HG02973 (cell line): ENCODE measurements at regions not wholly inside any gene's neighbourhood (a gene's known extent, or its start where the extent isn't known, plus 50 kb on each side); places are given as distances from the start of the nearest gene placed in this dataset.
"Not testable (repeated sequence)": the region's sequence is repeated elsewhere in the genome, so short reads cannot be mapped to it uniquely, and the experiment has no call there.

ENCODE experiments used
- ATAC-seq: cut with Tn5 transposase; IDR thresholded peaks from one replicate; pipeline ENCODE4 v1.9.1; 2021; ENCODE audit warnings: moderate library complexity; ENCODE audit not compliant: unreplicated experiment

GRCh38 chr10:3926675-3927525 lies 141.9 kb upstream of the KLF6 start:
- ATAC-seq: no peak

- no peak for ATAC-seq
Observed at GRCh38 chr10:3926258-3926657, 141.2 kb upstream of the KLF6 start.

- ATAC-seq: no peak
Observed at GRCh38 chr10:3925184-3925583, 140.2 kb upstream of the KLF6 start.

GRCh38 chr10:3924344-3924743 lies 139.3 kb upstream of the KLF6 start:
- ATAC-seq: no peak

GRCh38 chr10:3923033-3923432 lies 138.0 kb upstream of the KLF6 start:
- ATAC-seq: no peak

- ATAC-seq: no peak
Observed at GRCh38 chr10:3919709-3920308, 134.8 kb upstream of the KLF6 start.

GRCh38 chr10:3917392-3917791 lies 132.4 kb upstream of the KLF6 start:
- ATAC-seq: not testable (repeated sequence)

- no peak for ATAC-seq
Observed at GRCh38 chr10:3914733-3915132, 129.7 kb upstream of the KLF6 start.

- ATAC-seq: no peak
Observed at GRCh38 chr10:3911713-3912442, 126.9 kb upstream of the KLF6 start.

- ATAC-seq: no peak
Observed at GRCh38 chr10:3911241-3911640, 126.2 kb upstream of the KLF6 start.

GRCh38 chr10:3909339-3909738 lies 124.3 kb upstream of the KLF6 start:
- ATAC-seq: no peak

- no peak for ATAC-seq
Observed at GRCh38 chr10:3908183-3908582, 123.2 kb upstream of the KLF6 start.

GRCh38 chr10:3907514-3907913 lies 122.5 kb upstream of the KLF6 start:
- no peak for ATAC-seq

GRCh38 chr10:3906511-3907111 lies 121.6 kb upstream of the KLF6 start:
- ATAC-seq: no peak

- no peak for ATAC-seq
Observed at GRCh38 chr10:3904419-3904960, 119.5 kb upstream of the KLF6 start.

GRCh38 chr10:3902809-3903410 lies 117.9 kb upstream of the KLF6 start:
- ATAC-seq: peak; percentile 16

- ATAC-seq: peak; percentile 89
Observed at GRCh38 chr10:3902054-3902808, 117.2 kb upstream of the KLF6 start.

- ATAC-seq: no peak
Observed at GRCh38 chr10:3901370-3901769, 116.4 kb upstream of the KLF6 start.

GRCh38 chr10:3900391-3900790 lies 115.4 kb upstream of the KLF6 start:
- no peak for ATAC-seq

- ATAC-seq: no peak
Observed at GRCh38 chr10:3898821-3899220, 113.8 kb upstream of the KLF6 start.
